WTC11 (cell line): ENCODE measurements at regions not wholly inside any gene's neighbourhood (a gene's known extent, or its start where the extent isn't known, plus 50 kb on each side); places are given as distances from the start of the nearest gene placed in this dataset.

ENCODE experiments used
- ATAC-seq: fragments of 200-7000 bp; cut with Tn5 transposase; 2 replicates; pipeline ENCODE4 v1.10.0; 2021; ENCODE audit warnings: mild to moderate bottlenecking, moderate library complexity
- CTCF ChIA-PET: fragments of 300-600 bp; sonication (Branson Sonifier 250); formaldehyde crosslinking; loops from one replicate; lab custom pipeline; 2021; ENCODE audit warnings: antibody characterized with exemption; lab: Charles Lee
- POLR2A ChIA-PET: fragments of 350-600 bp; sonication (Branson Sonifier 250); formaldehyde crosslinking; loops from one replicate; lab custom pipeline; 2021; ENCODE audit warnings: antibody characterized with exemption; lab: Charles Lee
- DNase-seq: peaks from one replicate; pipeline ENCODE4 v3.0.0; 2021; ENCODE audit warnings: low spot score
- H3K27ac Mint-ChIP-seq: 2 replicates; pipeline ENCODE4 v1.8.0; 2021; ENCODE audit warnings: mixed read lengths
- H3K27me3 Mint-ChIP-seq: 2 replicates; pipeline ENCODE4 v1.8.0; 2021; ENCODE audit warnings: low read depth, mild to moderate bottlenecking, moderate library complexity, mixed read lengths
- H3K36me3 Mint-ChIP-seq: 2 replicates; pipeline ENCODE4 v1.8.0; 2021; ENCODE audit warnings: mixed read lengths
- H3K4me1 Mint-ChIP-seq: 2 replicates; pipeline ENCODE4 v1.8.0; 2022; ENCODE audit warnings: mixed read lengths
- H3K4me3 Mint-ChIP-seq: 2 replicates; pipeline ENCODE4 v1.8.0; 2021; ENCODE audit warnings: mild to moderate bottlenecking, moderate library complexity, mixed read lengths
- H3K9me3 Mint-ChIP-seq: 2 replicates; pipeline ENCODE4 v1.8.0; 2021; ENCODE audit warnings: mixed read lengths
- CBFB ChIP-seq: sonication (generic); formaldehyde crosslinking; IDR thresholded peaks from 2 replicates; pipeline ENCODE4 v1.8.1; 2022; ENCODE audit warnings: mild to moderate bottlenecking, low read depth, missing genetic modification reagents
- CREB1 ChIP-seq: sonication (generic); formaldehyde crosslinking; IDR thresholded peaks from 2 replicates; pipeline ENCODE4 v1.8.0; 2023; ENCODE audit warnings: mild to moderate bottlenecking, missing genetic modification reagents
- CREM ChIP-seq: sonication (generic); formaldehyde crosslinking; IDR thresholded peaks from 2 replicates; pipeline ENCODE4 v1.8.1; 2022; ENCODE audit warnings: mild to moderate bottlenecking, missing genetic modification reagents, moderate library complexity
- FOXP1 ChIP-seq: sonication (generic); formaldehyde crosslinking; IDR thresholded peaks from 2 replicates; pipeline ENCODE4 v1.8.0; 2022; ENCODE audit warnings: missing genetic modification reagents, mild to moderate bottlenecking, moderate library complexity, borderline replicate concordance
- MAX ChIP-seq: sonication (generic); formaldehyde crosslinking; IDR thresholded peaks from 2 replicates; pipeline ENCODE4 v1.8.0; 2022; ENCODE audit warnings: mild to moderate bottlenecking, missing genetic modification reagents
- MYBL2 ChIP-seq: sonication (generic); formaldehyde crosslinking; IDR thresholded peaks from 2 replicates; pipeline ENCODE4 v1.8.1; 2023; ENCODE audit warnings: mild to moderate bottlenecking, moderate library complexity, missing genetic modification reagents
- NFATC4 ChIP-seq: fragments of 250-450 bp; sonication (Bioruptor Pico); IDR thresholded peaks from 2 replicates; pipeline ENCODE4 v1.9.0; 2021; ENCODE audit warnings: mild to moderate bottlenecking
- PREB ChIP-seq: sonication (generic); formaldehyde crosslinking; IDR thresholded peaks from 2 replicates; pipeline ENCODE4 v1.8.1; 2022; ENCODE audit warnings: mild to moderate bottlenecking, missing genetic modification reagents, moderate library complexity, borderline replicate concordance
- PRRX2 ChIP-seq: fragments of 250-450 bp; sonication (Bioruptor Pico); IDR thresholded peaks from 2 replicates; pipeline ENCODE4 v1.8.0; 2021; ENCODE audit warnings: mild to moderate bottlenecking
- RORB ChIP-seq: fragments of 250-450 bp; sonication (Bioruptor Pico); IDR thresholded peaks from 2 replicates; pipeline ENCODE4 v1.9.0; 2021; ENCODE audit warnings: mild to moderate bottlenecking
- SMAD4 ChIP-seq: sonication (generic); formaldehyde crosslinking; IDR thresholded peaks from 2 replicates; pipeline ENCODE4 v1.8.0; 2022; ENCODE audit warnings: mild to moderate bottlenecking, missing genetic modification reagents
- STAT6 ChIP-seq: sonication (generic); formaldehyde crosslinking; conservative IDR thresholded peaks from 2 replicates; pipeline ENCODE4 v1.8.1; 2023; ENCODE audit warnings: mild to moderate bottlenecking, low read depth, missing genetic modification reagents, moderate library complexity
- TCF7 ChIP-seq: sonication (generic); formaldehyde crosslinking; IDR thresholded peaks from 2 replicates; pipeline ENCODE4 v1.8.0; 2022; ENCODE audit warnings: mild to moderate bottlenecking, low read depth, missing genetic modification reagents, moderate library complexity
- TEAD1 ChIP-seq: sonication (generic); formaldehyde crosslinking; IDR thresholded peaks from 2 replicates; pipeline ENCODE4 v1.8.0; 2022; ENCODE audit warnings: mild to moderate bottlenecking, missing genetic modification reagents
- ZNF121 ChIP-seq: sonication (generic); formaldehyde crosslinking; IDR thresholded peaks from 2 replicates; pipeline ENCODE4 v1.8.0; 2023; ENCODE audit warnings: missing genetic modification reagents
- ZNF232 ChIP-seq: sonication (generic); formaldehyde crosslinking; IDR thresholded peaks from 2 replicates; pipeline ENCODE4 v1.8.0; 2022; ENCODE audit warnings: mild to moderate bottlenecking, missing genetic modification reagents
- ZNF396 ChIP-seq: fragments of 250-450 bp; sonication (Bioruptor Pico); IDR thresholded peaks from 2 replicates; pipeline ENCODE4 v1.8.0; 2021; ENCODE audit warnings: mild to moderate bottlenecking, moderate library complexity, borderline replicate concordance
- ZNF425 ChIP-seq: fragments of 250-450 bp; sonication (Bioruptor Pico); conservative IDR thresholded peaks from 2 replicates; pipeline ENCODE4 v1.9.0; 2021; ENCODE audit warnings: mild to moderate bottlenecking

GRCh38 chr20:55153001-55153645 lies 677.7 kb downstream of the DOK5 start:
- no peak for TF ChIP-seq SMAD4 (CRISPR knock-in tag)
- no peak for TF ChIP-seq PRRX2 (CRISPR knock-in tag)
- no peak for TF ChIP-seq CREB1 (CRISPR knock-in tag)
- TF ChIP-seq ZNF121 (CRISPR knock-in tag): no peak
- no peak for TF ChIP-seq TEAD1 (CRISPR knock-in tag)
- no peak for DNase-seq
- Mint-ChIP-seq H3K4me3 (no peak overlapping the region), H3K27me3 (peaks cover 11% of the 10 kb centered on the region), H3K36me3 (peaks cover 76% of the 10 kb centered on the region), H3K27ac (no peak overlapping the region), H3K4me1 (no peaks in the 10 kb centered on the region), H3K9me3 (peaks cover 83% of the 10 kb centered on the region)
- POLR2A ChIA-PET: no interaction called here
- ATAC-seq: no peak
- CTCF ChIA-PET: no interaction called here

- Mint-ChIP-seq H3K27me3 (peaks cover 6% of the 10 kb centered on the region; the same call in 1 of the 2 replicates), H3K4me3 (no peak overlapping the region), H3K4me1 (no peaks in the 10 kb centered on the region), H3K36me3 (peaks cover 62% of the 10 kb centered on the region), H3K27ac (no peak overlapping the region), H3K9me3 (peaks cover 71% of the 10 kb centered on the region)
- TF ChIP-seq MYBL2 (CRISPR knock-in tag) (no peak), TCF7 (CRISPR knock-in tag) (no peak), ZNF425 (CRISPR knock-in tag) (no peak), NFATC4 (CRISPR knock-in tag) (no peak), CREM (no peak), FOXP1 (CRISPR knock-in tag) (no peak), MAX (CRISPR knock-in tag) (no peak), CBFB (CRISPR knock-in tag) (no peak), ZNF396 (CRISPR knock-in tag) (no peak), PREB (CRISPR knock-in tag) (no peak)
- DNase-seq (no peak), ATAC-seq (no peak)
- POLR2A ChIA-PET: no interaction called here
- CTCF ChIA-PET: no interaction called here
Observed at GRCh38 chr20:55151171-55151570, 675.8 kb downstream of the DOK5 start.

GRCh38 chr20:55143601-55144000 lies 668.2 kb downstream of the DOK5 start:
- H3K27me3 Mint-ChIP-seq: peaks cover 6% of the 10 kb centered on the region; the same call in 1 of the 2 replicates
- ChIA-PET POLR2A (no interaction called here), CTCF (no interaction called here)
- H3K4me1 Mint-ChIP-seq: no peaks in the 10 kb centered on the region
- peaks cover 74% of the 10 kb centered on the region for H3K9me3 Mint-ChIP-seq
- H3K36me3 Mint-ChIP-seq: peaks cover 60% of the 10 kb centered on the region
- no peak overlapping the region for H3K4me3 Mint-ChIP-seq
- TF ChIP-seq TCF7 (CRISPR knock-in tag): no peak
- TF ChIP-seq RORB (CRISPR knock-in tag): no peak
- no peak for TF ChIP-seq STAT6 (CRISPR knock-in tag)
- no peak for TF ChIP-seq ZNF232
- ATAC-seq: no peak
- H3K27ac Mint-ChIP-seq: no peak overlapping the region
- no peak for DNase-seq
